Globus pallidus (tissue), 1 donor: ENCODE measurements at regions not wholly inside any gene's neighbourhood (a gene's known extent, or its start where the extent isn't known, plus 50 kb on each side); places are given as distances from the start of the nearest gene placed in this dataset.

Source experiments
- DNase-seq: peaks from one replicate; pipeline ENCODE4 v3.0.0-alpha.2; 2015; ENCODE audit warnings: low spot score

DNA sequence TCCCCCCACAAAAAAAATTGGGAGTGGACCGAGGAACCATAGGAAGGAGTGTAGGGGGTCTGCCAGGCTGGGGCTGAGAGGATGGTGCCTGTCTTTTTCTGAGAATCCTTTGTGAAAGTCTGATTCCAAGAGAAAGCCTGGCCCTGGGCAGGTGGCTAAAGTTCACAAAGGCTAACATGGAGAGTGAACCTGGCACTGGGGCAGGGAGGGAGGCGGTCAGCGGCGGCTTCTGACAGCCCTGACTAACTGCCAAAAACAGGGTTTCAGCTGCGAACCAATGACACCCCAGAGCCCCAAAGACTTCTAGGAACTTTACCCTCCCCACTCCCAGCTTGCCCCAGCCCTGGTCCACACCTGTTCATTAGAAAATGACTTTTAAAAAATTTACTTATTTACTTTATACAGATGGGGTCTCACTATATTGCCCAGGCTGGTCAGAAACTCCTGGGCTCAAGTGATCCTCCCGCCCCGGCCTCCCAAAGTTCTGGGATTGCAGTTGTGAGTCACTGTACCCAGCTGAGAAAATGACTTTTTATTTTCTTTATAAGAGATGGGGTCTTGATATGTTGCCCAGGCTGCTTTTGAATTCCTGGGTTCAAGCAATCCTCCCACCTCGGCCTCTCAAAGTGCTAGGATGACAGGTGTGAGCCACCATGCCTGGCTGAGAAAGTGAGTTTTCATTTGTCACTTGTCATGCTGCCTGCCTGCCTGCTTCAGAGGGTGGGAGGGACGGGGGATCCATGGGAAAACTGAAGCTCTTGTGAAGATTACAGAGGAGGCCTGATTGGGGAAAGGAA, 61.0 kb upstream of the DUSP5 start:
- no peak for DNase-seq

GRCh38 chr10:110437351-110437605, 60.4 kb upstream of the DUSP5 start:
- DNase-seq, result no peak

GRCh38 chr10:110437761-110438341, 59.9 kb upstream of the DUSP5 start:
- no peak for DNase-seq

GRCh38 chr10:110442746-110443145, 55.0 kb upstream of the DUSP5 start:
- DNase-seq, result no peak

DNA sequence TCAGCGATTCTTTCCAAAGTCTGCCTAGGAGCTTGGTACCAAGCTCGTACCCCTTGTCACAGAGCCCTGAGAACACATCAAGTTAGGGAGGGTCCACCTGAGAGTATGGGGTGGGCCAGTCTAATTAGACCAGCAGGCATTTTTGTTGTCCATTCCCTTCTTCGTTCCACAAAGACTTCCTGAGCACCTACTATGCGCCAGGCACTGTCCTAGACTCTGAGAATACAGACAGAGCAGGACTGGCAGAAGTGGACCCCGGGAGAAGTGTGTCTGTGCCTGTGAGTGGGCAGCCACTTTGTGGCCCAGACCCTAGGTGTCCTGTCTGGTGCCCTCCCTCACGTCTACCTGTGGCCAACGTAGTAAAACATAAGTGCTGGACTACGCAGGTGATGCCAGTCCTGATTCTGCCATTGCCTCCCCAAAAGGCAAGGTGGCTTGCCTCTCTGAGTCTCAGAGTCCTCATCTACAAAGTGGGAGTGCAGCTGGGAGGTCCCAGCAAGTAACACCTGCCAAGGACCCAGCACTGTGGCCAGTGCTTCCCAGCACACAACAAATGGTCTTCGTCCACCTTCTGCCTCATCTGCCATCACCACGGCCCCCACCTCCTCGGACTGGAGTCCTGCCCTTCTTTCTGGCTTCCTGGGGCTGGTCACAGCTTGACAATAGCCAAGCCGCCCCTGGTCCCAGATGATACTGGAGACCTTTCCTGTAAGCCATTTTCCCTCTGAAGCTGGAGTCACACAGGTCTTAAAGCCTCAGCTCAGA, 54.3 kb upstream of the DUSP5 start:
- DNase-seq, result no peak

DNA sequence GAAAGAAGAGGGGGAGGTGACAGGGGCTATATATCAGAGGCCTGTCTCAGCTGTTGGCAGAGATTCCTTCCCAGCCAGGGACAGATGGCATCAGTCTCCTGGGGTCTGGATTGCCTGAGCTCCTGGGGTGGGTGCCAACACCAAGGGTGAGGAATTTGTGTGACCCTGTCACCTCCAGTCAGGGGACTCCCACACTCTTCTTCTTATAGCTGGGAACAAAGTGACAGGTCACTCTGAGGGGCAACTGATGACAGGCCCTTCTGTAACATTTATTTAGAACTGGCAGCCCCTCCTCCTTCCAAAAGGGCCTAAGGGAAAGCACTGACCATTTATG, 53.7 kb upstream of the DUSP5 start:
- DNase-seq, result no peak

DNA sequence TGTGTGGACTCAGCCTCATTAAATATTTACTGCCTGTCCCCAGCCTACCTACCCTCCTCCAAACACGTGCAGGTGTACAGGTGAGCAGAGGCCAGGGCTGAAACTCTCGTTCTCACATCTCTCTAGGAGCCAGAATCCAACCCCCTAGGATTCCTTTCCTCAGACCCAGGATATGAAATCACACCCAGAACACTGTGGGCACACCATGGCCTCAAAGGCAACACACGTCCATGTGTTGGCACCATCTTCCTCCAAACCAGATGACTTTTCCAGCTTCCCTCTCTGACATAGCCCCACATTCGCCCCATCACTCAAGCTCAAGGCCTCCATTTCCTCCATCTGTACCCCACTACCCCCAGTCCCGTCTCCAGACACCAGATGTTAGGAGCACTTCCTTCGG, 51.8 kb upstream of the DUSP5 start:
- DNase-seq, result no peak

DNA sequence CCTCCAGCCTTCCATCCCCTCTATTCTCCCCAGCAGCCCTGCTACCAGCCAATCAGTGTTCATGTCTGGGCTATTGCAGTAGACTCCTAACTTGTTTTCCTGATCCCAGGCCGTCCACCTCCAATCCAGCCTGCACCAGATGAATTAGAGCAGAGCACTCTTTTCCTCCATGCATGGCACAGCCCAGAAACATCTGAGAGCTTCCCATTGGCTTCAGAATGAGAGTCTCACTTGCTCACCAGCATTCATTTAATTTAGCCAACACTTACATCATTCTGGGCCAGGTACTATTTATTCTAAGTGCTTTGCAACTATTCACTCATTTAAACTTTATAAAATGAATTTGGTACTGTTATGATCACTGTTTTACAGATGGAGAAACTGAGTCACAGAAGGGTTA, 51.4 kb upstream of the DUSP5 start:
- no peak for DNase-seq

GRCh38 chr10:110446954-110447608, 50.6 kb upstream of the DUSP5 start:
- DNase-seq, result no peak

DNA sequence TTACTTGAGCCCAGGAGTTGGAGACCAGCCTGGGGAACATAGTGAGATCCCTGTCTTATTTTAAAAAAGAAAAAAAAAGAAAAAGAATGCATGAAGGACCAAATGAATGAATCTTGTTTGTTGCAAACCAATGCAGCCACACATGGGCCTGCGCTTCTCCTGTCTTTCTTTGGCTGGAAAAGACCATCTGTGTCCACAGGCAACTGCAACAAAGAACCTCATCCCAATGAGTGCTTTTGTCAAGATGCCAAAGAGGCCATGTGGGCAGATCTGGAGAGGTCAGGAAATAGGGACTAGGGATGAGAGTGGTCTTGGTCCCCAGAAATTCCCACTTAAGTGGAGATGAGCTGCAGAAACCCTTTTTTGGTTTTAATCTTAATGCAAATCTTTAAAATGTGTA, 49.8 kb upstream of the DUSP5 start:
- no peak for DNase-seq
